ENCODE measurements at regions not wholly inside any gene's neighbourhood (a gene's known extent, or its start where the extent isn't known, plus 50 kb on each side); places are given as distances from the start of the nearest gene placed in this dataset.

DNA sequence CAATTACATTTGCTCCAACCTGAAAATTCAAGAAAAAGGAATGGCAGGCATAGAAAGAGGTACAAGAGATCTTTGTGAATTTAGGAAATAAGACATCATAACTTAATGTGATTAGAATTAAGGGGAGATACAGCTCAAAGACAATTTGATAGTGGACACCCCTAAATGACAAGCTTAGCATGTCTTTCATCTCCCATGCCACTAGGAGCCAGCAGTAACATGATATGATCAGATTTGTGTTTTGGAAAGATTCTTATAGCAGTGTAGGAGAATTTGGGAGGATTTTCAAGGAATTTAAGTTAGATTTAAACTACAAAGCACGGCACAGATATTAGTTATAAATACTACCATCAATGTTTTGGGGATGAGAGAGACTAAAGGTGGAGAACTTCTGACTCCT, 340.8 kb downstream of the RDH14 start:
- H2BK120ac ChIP-seq (ENCODE audit: low read depth, low read length, poor library complexity, severe bottlenecking): no peak overlapping the region
- no peak overlapping the region for H4K8ac ChIP-seq (replicated peaks; ENCODE audit: insufficient read length, low read depth, low read length)
- no peak overlapping the region for H4K5ac ChIP-seq (ENCODE audit: insufficient read length, low read depth, low read length)
- H4K20me1 ChIP-seq (ENCODE audit: control insufficient read depth, insufficient read depth, insufficient read length): no peaks in the 10 kb centered on the region
- no peak overlapping the region for H2AFZ ChIP-seq (ENCODE audit: low read length)
- H2BK15ac ChIP-seq (ENCODE audit: low read depth, low read length): no peak overlapping the region
- Mint-ChIP-seq H3K9me3 (no peaks in the 10 kb centered on the region), H3K27ac (no peak overlapping the region), H3K36me3 (ENCODE audit: insufficient read depth in 1 of 3, low read depth in 3 of 3) (no peaks in the 10 kb centered on the region), H3K4me3 (no peak overlapping the region), H3K4me1 (no peaks in the 10 kb centered on the region), H3K27me3 (ENCODE audit: low read depth) (no peaks in the 10 kb centered on the region; the same call in 1 of the 2 replicates)
- H2BK20ac ChIP-seq (ENCODE audit: low read depth, low read length, poor library complexity, severe bottlenecking): no peak overlapping the region
- no peak overlapping the region for H3K18ac ChIP-seq (ENCODE audit: insufficient read length, low read depth, low read length)
- H3K27me3 ChIP-seq (ENCODE audit: insufficient read depth, low read length): no peaks in the 10 kb centered on the region
- no peak overlapping the region for H3K4ac ChIP-seq (ENCODE audit: low read depth, low read length)
- H3K9ac ChIP-seq (ENCODE audit: extremely low read depth, insufficient read length, low read length): no peak overlapping the region
- no peaks in the 10 kb centered on the region for H3K9me3 ChIP-seq (ENCODE audit: control insufficient read depth, low read depth, low read length)
- H3K56ac ChIP-seq (ENCODE audit: insufficient read length, low read depth, low read length): no peak overlapping the region
- WGBS (ENCODE audit: extremely low coverage, insufficient read length, low lambda C conversion rate): no CpG with 5 or more reads among the region's 1 CpG
- TF ChIP-seq, protein P1, sequence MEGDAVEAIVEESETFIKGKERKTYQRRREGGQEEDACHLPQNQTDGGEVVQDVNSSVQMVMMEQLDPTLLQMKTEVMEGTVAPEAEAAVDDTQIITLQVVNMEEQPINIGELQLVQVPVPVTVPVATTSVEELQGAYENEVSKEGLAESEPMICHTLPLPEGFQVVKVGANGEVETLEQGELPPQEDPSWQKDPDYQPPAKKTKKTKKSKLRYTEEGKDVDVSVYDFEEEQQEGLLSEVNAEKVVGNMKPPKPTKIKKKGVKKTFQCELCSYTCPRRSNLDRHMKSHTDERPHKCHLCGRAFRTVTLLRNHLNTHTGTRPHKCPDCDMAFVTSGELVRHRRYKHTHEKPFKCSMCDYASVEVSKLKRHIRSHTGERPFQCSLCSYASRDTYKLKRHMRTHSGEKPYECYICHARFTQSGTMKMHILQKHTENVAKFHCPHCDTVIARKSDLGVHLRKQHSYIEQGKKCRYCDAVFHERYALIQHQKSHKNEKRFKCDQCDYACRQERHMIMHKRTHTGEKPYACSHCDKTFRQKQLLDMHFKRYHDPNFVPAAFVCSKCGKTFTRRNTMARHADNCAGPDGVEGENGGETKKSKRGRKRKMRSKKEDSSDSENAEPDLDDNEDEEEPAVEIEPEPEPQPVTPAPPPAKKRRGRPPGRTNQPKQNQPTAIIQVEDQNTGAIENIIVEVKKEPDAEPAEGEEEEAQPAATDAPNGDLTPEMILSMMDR (conservative IDR thresholded peaks at IDR 0.05): no peak; the same call in 1 of the 3 replicates
- H4K91ac ChIP-seq (ENCODE audit: insufficient read length, low read depth, low read length): no peak overlapping the region
- no peak overlapping the region for H2BK5ac ChIP-seq (ENCODE audit: insufficient read length, low read length)
- no peak for DNase-seq
- no peaks in the 10 kb centered on the region for H3K23me2 ChIP-seq (ENCODE audit: insufficient read length, low read depth, low read length, poor library complexity, severe bottlenecking)
- no peak overlapping the region for H3K4me2 ChIP-seq (ENCODE audit: insufficient read depth, insufficient read length, low read length)
- no peak overlapping the region for H3K27ac ChIP-seq (ENCODE audit: insufficient read length, low read depth, low read length)
- H3K14ac ChIP-seq (ENCODE audit: insufficient read depth, low read length): no peak overlapping the region
- no peaks in the 10 kb centered on the region for H3K79me2 ChIP-seq (ENCODE audit: insufficient read depth, low read length)
- no peaks in the 10 kb centered on the region for H3K79me1 ChIP-seq (ENCODE audit: insufficient read depth, low read depth, low read length, poor library complexity, severe bottlenecking)
- H2AK5ac ChIP-seq (ENCODE audit: insufficient read length, low read length): no peak overlapping the region
- H3K23ac ChIP-seq (ENCODE audit: insufficient read length, low read depth, low read length): no peak overlapping the region
- H3T11ph ChIP-seq (ENCODE audit: low read length): no peak overlapping the region
- H3K4me1 ChIP-seq (ENCODE audit: insufficient read depth, low read length): no peaks in the 10 kb centered on the region
- no peak overlapping the region for H2BK12ac ChIP-seq (ENCODE audit: insufficient read length, low read depth, low read length)
